ENCODE measurements at regions not wholly inside any gene's neighbourhood (a gene's known extent, or its start where the extent isn't known, plus 50 kb on each side); places are given as distances from the start of the nearest gene placed in this dataset.

DNA sequence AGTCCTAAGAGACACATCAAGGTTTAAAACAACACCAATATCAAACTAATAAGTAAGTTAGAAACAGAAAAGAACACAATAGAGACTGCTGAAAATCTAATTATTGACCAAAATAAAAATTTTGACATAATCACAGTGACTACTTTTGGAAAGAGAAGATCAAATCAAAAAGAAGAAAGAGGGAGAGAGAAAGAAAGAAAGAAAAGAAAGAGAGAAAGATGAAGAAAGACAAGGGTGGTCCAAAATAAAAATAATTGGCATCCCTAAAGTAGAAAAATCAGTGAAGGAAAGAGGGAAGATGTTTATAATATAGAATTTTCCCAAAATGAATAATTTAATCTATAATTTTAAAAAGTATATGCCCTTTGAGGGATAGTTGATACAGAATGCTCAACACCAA is 118.8 kb upstream of the VIPR2 start:
- intact Hi-C loops (cut with DNase I), result no loop called here
- DNase-seq (no peak), ATAC-seq (no peak)
- Histone ChIP-seq H3K4me1 (no peaks in the 10 kb centered on the region), H3K27ac (no peak overlapping the region), H3K27me3 (no peaks in the 10 kb centered on the region), H3K36me3 (no peaks in the 10 kb centered on the region), H3K4me3 (no peak overlapping the region), H3K9me3 (no peaks in the 10 kb centered on the region)
- no peak for TF ChIP-seq CTCF (IDR thresholded peaks at IDR 0.05)
- TF ChIP-seq POLR2A (IDR thresholded peaks at IDR 0.05), result no peak

DNA sequence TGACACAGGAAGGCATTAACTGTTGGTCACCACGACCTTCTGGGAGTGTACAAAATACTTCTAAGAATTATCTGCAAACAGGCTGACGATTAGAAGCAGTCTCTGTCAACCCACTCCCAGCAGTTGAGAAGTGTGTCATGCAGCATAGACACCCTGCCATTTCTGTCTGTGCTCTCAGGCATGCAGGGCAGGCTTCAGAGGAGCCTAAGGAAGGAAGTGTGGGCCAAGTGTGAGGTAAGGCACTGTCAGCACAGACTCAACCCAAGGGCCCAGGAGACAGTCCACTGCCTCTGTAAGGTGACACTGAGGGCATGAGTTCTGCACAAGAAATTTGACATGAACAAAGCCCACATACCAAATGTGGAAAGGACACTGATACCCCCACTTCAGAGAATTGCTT is 109.0 kb upstream of the VIPR2 start:
- WGBS (ENCODE audit: insufficient coverage, low coverage, low lambda C conversion rate, missing lambda C conversion rate), result 10% methylated on average over 2 of the region's 2 CpGs

DNA sequence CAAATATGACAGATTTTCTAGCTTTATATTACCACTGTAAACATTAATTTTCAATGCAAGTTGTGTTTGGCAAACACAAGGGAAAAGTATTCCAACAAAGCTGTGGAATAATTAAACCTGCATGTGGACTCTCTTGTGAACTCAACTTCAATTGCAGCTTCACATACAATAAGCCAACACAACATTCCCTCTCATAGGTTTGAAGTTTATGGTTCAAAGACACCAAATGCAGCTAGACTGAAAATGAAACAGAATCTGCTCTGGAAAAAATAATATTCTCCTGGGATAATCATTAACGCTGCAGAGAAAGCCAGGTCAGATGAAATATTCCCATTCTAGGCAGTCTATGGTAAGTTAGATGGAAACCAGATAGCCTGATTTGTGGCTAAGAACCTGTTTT is 105.8 kb upstream of the VIPR2 start:
- Histone ChIP-seq H3K36me3 (no peaks in the 10 kb centered on the region), H3K4me3 (no peak overlapping the region), H3K9me3 (peaks cover 0 to 2% (median 0%) of the 10 kb centered on the region in 4 donors), H3K4me1 (no peaks in the 10 kb centered on the region), H3K27ac (no peak overlapping the region), H3K27me3 (no peaks in the 10 kb centered on the region)
- TF ChIP-seq POLR2A (IDR thresholded peaks at IDR 0.05), result no peak
- TF ChIP-seq CTCF (IDR thresholded peaks at IDR 0.05), result no peak
- 67% methylated on average over 1 of the region's 1 CpG for WGBS (ENCODE audit: insufficient coverage, low coverage, low lambda C conversion rate, missing lambda C conversion rate)
- DNase-seq (no peak), ATAC-seq (no peak)
- intact Hi-C loops (cut with DNase I), result no loop called here

More for the DNA sequence above, 109.0 kb upstream of the VIPR2 start:
- no peak overlapping the region for H3K4me3 ChIP-seq
- ATAC-seq, result peak in 2 of 4 donors; percentile 19 to 33
- no peak overlapping the region for H3K27ac ChIP-seq
- H3K36me3 ChIP-seq, result no peaks in the 10 kb centered on the region
- H3K27me3 ChIP-seq, result no peaks in the 10 kb centered on the region
- H3K4me1 ChIP-seq, result no peaks in the 10 kb centered on the region
- DNase-seq, result no peak
- H3K9me3 ChIP-seq, result no peaks in the 10 kb centered on the region
- intact Hi-C loops (cut with DNase I), result no loop called here
- TF ChIP-seq POLR2A (IDR thresholded peaks at IDR 0.05) (no peak), CTCF (IDR thresholded peaks at IDR 0.05) (no peak)

DNA sequence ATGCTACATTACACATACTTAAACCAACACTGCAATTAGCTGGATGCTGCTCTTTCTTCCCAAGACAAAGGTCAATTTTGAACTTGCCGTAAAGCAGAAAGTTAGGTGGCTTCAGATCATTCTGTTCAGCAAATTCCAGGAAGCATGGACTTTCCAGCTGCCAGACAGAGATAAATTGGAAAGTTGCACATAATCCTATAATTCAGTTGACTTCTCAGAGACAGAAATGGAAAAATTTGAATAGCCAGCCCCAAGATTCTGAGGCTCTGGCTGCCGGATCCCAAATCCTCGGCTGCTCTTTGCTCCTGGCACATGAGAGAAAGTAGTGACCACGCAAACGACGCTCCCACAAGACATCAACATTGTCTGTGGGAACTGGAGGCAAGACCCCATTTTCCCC is 105.0 kb upstream of the VIPR2 start:
- TF ChIP-seq CTCF (IDR thresholded peaks at IDR 0.05) (no peak), POLR2A (IDR thresholded peaks at IDR 0.05) (no peak)
- Histone ChIP-seq H3K27ac (no peak overlapping the region), H3K4me1 (no peaks in the 10 kb centered on the region), H3K9me3 (peaks cover 0 to 2% (median 0%) of the 10 kb centered on the region in 4 donors), H3K36me3 (no peaks in the 10 kb centered on the region), H3K27me3 (no peaks in the 10 kb centered on the region), H3K4me3 (no peak overlapping the region)
- 53% methylated on average over 6 of the region's 6 CpGs for WGBS (ENCODE audit: insufficient coverage, low coverage, low lambda C conversion rate, missing lambda C conversion rate)
- ATAC-seq (no peak), DNase-seq (no peak)
- intact Hi-C loops (cut with DNase I), result no loop called here

- TF ChIP-seq POLR2A (IDR thresholded peaks at IDR 0.05) (no peak), CTCF (IDR thresholded peaks at IDR 0.05) (no peak)
- Histone ChIP-seq H3K9me3 (peaks cover 0 to 2% (median 0%) of the 10 kb centered on the region in 4 donors), H3K4me3 (no peak overlapping the region), H3K36me3 (no peaks in the 10 kb centered on the region), H3K27ac (no peak overlapping the region), H3K27me3 (no peaks in the 10 kb centered on the region), H3K4me1 (no peaks in the 10 kb centered on the region)
- DNase-seq, result no peak
- ATAC-seq, result no peak
- intact Hi-C loops (cut with DNase I), result no loop called here
- WGBS (ENCODE audit: insufficient coverage, low coverage, low lambda C conversion rate, missing lambda C conversion rate), result 23% methylated on average over 2 of the region's 2 CpGs
Measured at GRCh38 chr7:159247910-159248309, 103.2 kb upstream of the VIPR2 start.

Data from right lobe of liver (tissue), 6 donors.